ENCODE measurements at regions not wholly inside any gene's neighbourhood (a gene's known extent, or its start where the extent isn't known, plus 50 kb on each side); places are given as distances from the start of the nearest gene placed in this dataset.
"Not testable (repeated sequence)": the region's sequence is repeated elsewhere in the genome, so short reads cannot be mapped to it uniquely, and the experiment has no call there.

DNA sequence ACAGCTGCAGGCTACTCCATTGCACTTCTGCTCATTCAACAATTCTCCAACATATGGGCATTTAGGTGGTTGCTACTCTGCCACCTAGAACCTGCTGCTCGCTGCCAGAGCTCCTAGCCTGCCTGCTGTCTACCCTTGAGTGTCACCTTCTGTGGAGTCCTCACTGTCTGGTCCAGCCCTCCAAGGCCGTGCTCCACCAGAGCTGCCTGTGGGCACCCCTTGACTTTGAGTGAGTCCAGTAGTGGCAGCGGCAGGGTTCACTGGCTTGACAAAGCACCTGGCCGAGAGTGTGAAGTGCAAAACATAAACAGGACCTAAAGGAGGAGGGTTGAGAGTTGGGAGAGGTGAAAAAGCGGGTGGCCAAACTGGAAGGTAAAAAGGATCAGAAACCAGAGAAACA, 120.3 kb upstream of the DNAH14 start:
- Histone ChIP-seq H3K9me3 (ENCODE audit: control insufficient read depth in 2 of 2, insufficient read depth in 1 of 2, low read depth in 1 of 2, low read length in 1 of 2) (peaks cover 0 to 4% of the 10 kb centered on the region in 2 donors), H3K4me1 (ENCODE audit: control insufficient read depth in 3 of 3, insufficient read depth in 2 of 3, low read depth in 1 of 3, low read length in 2 of 3) (no peaks in the 10 kb centered on the region), H3K36me3 (ENCODE audit: control insufficient read depth in 3 of 3, insufficient read depth in 2 of 3, low read depth in 1 of 3, low read length in 3 of 3) (no peaks in the 10 kb centered on the region), H3K27ac (ENCODE audit: low read depth in 1 of 3, low read length in 2 of 3) (no peak overlapping the region), H3K4me3 (ENCODE audit: low read depth in 1 of 3, low read length in 3 of 3) (no peak overlapping the region), H3K27me3 (ENCODE audit: control insufficient read depth in 3 of 3, insufficient read depth in 3 of 3, low read length in 3 of 3) (peaks cover 0 to 3% (median 0%) of the 10 kb centered on the region in 3 donors)
- DNase-seq: no peak
- no peak for FAIRE-seq
- WGBS, 3 donors: 84 to 88% (median 84%) methylated on average over 5 of the region's 5 CpGs

DNA sequence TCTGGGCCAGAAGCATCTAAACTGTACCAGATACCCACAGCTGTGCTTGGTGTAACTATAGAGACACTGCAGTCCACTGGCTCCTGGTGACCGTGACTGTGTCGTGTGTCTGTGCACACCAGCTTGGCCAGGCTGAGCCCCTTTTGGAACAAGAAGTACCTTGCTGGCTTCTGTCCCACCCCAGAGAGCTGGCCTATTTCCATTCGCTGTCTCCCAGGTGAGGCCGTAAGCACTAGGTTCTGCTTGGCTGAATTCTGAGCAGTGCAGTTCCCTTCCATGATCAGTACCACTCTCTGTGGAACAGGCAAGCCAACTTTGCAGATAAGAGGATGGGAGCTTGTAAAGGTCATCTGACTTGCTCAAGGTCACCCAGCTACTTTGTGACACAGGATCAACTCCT, 119.9 kb upstream of the DNAH14 start:
- no peak overlapping the region for H3K27ac ChIP-seq (ENCODE audit: low read depth in 1 of 3, low read length in 2 of 3)
- H3K4me3 ChIP-seq (ENCODE audit: low read depth in 1 of 3, low read length in 3 of 3): no peak overlapping the region
- FAIRE-seq: no peak
- peaks cover 0 to 4% of the 10 kb centered on the region in 2 donors for H3K9me3 ChIP-seq (ENCODE audit: control insufficient read depth in 2 of 2, insufficient read depth in 1 of 2, low read depth in 1 of 2, low read length in 1 of 2)
- no peak for DNase-seq
- H3K36me3 ChIP-seq (ENCODE audit: control insufficient read depth in 3 of 3, insufficient read depth in 2 of 3, low read depth in 1 of 3, low read length in 3 of 3): no peaks in the 10 kb centered on the region
- 96 to 97% (median 96%) methylated on average over 4 of the region's 4 CpGs for WGBS, 3 donors
- peaks cover 0 to 3% (median 0%) of the 10 kb centered on the region in 3 donors for H3K27me3 ChIP-seq (ENCODE audit: control insufficient read depth in 3 of 3, insufficient read depth in 3 of 3, low read length in 3 of 3)
- no peaks in the 10 kb centered on the region for H3K4me1 ChIP-seq (ENCODE audit: control insufficient read depth in 3 of 3, insufficient read depth in 2 of 3, low read depth in 1 of 3, low read length in 2 of 3)

DNA sequence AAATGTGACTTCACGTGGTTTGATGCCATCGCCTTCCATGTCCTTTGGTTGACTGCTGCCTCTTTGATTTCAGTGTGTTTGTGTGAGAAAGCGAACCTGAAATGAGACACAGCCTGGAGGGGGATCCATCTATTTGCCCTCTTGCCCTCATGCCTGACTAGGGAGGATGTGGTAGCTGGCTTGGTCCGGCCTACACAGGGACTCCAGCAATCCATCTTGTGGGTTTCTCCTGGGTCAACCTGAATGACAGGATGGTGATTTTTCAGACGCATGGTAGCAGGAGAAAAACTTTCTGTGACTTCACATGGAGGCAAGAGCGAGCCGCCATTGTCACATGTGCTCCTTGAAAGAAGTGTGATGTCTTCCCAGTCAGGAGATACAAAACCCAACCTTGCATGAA, 117.9 kb upstream of the DNAH14 start:
- 85 to 88% (median 85%) methylated on average over 7 of the region's 7 CpGs for WGBS, 3 donors
- no peak for FAIRE-seq
- Histone ChIP-seq H3K27me3 (ENCODE audit: control insufficient read depth in 3 of 3, insufficient read depth in 3 of 3, low read length in 3 of 3) (peaks cover 0 to 3% (median 0%) of the 10 kb centered on the region in 3 donors), H3K36me3 (ENCODE audit: control insufficient read depth in 3 of 3, insufficient read depth in 2 of 3, low read depth in 1 of 3, low read length in 3 of 3) (no peaks in the 10 kb centered on the region), H3K4me3 (ENCODE audit: low read depth in 1 of 3, low read length in 3 of 3) (no peak overlapping the region), H3K4me1 (ENCODE audit: control insufficient read depth in 3 of 3, insufficient read depth in 2 of 3, low read depth in 1 of 3, low read length in 2 of 3) (no peaks in the 10 kb centered on the region), H3K27ac (ENCODE audit: low read depth in 1 of 3, low read length in 2 of 3) (no peak overlapping the region), H3K9me3 (ENCODE audit: control insufficient read depth in 2 of 2, insufficient read depth in 1 of 2, low read depth in 1 of 2, low read length in 1 of 2) (peaks cover 0 to 4% of the 10 kb centered on the region in 2 donors)
- no peak for DNase-seq

DNA sequence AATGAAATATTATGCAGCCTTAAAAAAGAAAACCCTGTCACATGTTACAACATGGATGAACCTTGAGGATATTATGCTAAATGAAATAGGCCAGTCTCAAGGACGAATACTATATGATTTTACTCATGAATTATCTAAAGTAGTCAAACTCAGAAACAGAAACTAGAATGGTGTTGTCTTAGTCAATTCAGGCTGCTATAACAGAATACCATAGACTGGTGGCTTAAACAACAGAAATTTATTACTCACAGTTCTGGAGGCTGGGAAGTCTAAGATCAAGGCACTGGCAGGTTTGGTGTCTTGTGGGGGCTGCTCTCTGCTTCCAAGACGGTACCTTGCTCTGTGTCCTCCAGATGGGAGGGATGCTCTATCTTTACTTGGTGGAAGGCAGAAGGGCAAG, 113.8 kb upstream of the DNAH14 start:
- no peaks in the 10 kb centered on the region for H3K36me3 ChIP-seq (ENCODE audit: control insufficient read depth in 3 of 3, insufficient read depth in 2 of 3, low read depth in 1 of 3, low read length in 3 of 3)
- 63 to 78% (median 67%) methylated on average over 2 of the region's 2 CpGs for WGBS, 3 donors
- no peak overlapping the region for H3K4me3 ChIP-seq (ENCODE audit: low read depth in 1 of 3, low read length in 3 of 3)

DNA sequence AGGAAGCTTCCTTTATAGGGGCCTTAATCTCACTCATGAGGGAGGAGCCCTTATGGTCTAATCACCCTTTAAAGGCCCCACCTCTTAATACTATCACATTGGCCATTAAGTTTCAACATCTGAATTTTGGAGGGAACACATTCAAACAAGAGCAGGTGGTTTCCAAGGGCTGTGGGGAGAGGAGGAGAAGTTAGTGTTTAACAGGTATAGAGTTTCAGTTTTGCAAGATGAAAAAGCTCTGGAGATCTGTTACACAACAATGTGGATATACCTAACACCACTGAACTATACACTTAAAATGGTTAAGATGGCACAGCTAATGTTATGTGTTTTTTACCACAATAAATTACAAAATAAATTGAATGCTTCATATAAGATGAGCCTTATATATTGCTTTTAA, 113.4 kb upstream of the DNAH14 start:
- Histone ChIP-seq H3K4me1 (ENCODE audit: control insufficient read depth in 3 of 3, insufficient read depth in 2 of 3, low read depth in 1 of 3, low read length in 2 of 3) (no peaks in the 10 kb centered on the region), H3K36me3 (ENCODE audit: control insufficient read depth in 3 of 3, insufficient read depth in 2 of 3, low read depth in 1 of 3, low read length in 3 of 3) (no peaks in the 10 kb centered on the region), H3K4me3 (ENCODE audit: low read depth in 1 of 3, low read length in 3 of 3) (no peak overlapping the region), H3K9me3 (ENCODE audit: control insufficient read depth in 2 of 2, insufficient read depth in 1 of 2, low read depth in 1 of 2, low read length in 1 of 2) (peaks cover under 1 to 6% of the 10 kb centered on the region in 2 donors), H3K27ac (ENCODE audit: low read depth in 1 of 3, low read length in 2 of 3) (no peak overlapping the region), H3K27me3 (ENCODE audit: control insufficient read depth in 3 of 3, insufficient read depth in 3 of 3, low read length in 3 of 3) (no peaks in the 10 kb centered on the region)
- DNase-seq (no peak), FAIRE-seq (no peak)

More for the DNA sequence above, 113.8 kb upstream of the DNAH14 start:
- no peak overlapping the region for H3K27ac ChIP-seq (ENCODE audit: low read depth in 1 of 3, low read length in 2 of 3)
- H3K9me3 ChIP-seq (ENCODE audit: control insufficient read depth in 2 of 2, insufficient read depth in 1 of 2, low read depth in 1 of 2, low read length in 1 of 2): peaks cover 0 to 4% of the 10 kb centered on the region in 2 donors
- DNase-seq: no peak
- no peaks in the 10 kb centered on the region for H3K27me3 ChIP-seq (ENCODE audit: control insufficient read depth in 3 of 3, insufficient read depth in 3 of 3, low read length in 3 of 3)
- H3K4me1 ChIP-seq (ENCODE audit: control insufficient read depth in 3 of 3, insufficient read depth in 2 of 3, low read depth in 1 of 3, low read length in 2 of 3): no peaks in the 10 kb centered on the region
- no peak for FAIRE-seq

DNA sequence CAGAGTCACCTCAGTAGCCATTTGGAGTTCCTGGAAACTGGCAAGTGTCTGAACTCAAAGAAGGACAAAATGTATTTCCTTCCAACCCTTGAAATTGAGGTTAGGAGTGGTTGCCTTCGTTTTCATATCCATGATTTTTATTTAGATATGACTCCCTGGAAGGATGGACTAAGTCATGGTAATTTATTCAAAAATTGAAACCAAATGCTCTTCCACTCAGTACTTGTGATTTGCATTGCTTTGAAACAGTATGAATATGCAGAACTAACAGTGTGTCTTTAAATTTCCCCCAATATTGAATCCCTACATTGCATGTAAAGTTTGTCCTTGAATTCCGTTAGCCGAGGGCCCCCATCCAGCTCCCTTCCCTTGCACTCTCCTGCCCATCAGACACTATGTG, 112.1 kb upstream of the DNAH14 start:
- Histone ChIP-seq H3K9me3 (ENCODE audit: control insufficient read depth in 2 of 2, insufficient read depth in 1 of 2, low read depth in 1 of 2, low read length in 1 of 2) (peaks cover 1 to 9% of the 10 kb centered on the region in 2 donors), H3K4me1 (ENCODE audit: control insufficient read depth in 3 of 3, insufficient read depth in 2 of 3, low read depth in 1 of 3, low read length in 2 of 3) (no peaks in the 10 kb centered on the region), H3K27ac (ENCODE audit: low read depth in 1 of 3, low read length in 2 of 3) (no peak overlapping the region), H3K36me3 (ENCODE audit: control insufficient read depth in 3 of 3, insufficient read depth in 2 of 3, low read depth in 1 of 3, low read length in 3 of 3) (no peaks in the 10 kb centered on the region), H3K27me3 (ENCODE audit: control insufficient read depth in 3 of 3, insufficient read depth in 3 of 3, low read length in 3 of 3) (no peaks in the 10 kb centered on the region), H3K4me3 (ENCODE audit: low read depth in 1 of 3, low read length in 3 of 3) (no peak overlapping the region)
- no peak for FAIRE-seq
- no peak for DNase-seq
- WGBS, 3 donors: 60 to 77% (median 69%) methylated on average over 3 of the region's 3 CpGs

DNA sequence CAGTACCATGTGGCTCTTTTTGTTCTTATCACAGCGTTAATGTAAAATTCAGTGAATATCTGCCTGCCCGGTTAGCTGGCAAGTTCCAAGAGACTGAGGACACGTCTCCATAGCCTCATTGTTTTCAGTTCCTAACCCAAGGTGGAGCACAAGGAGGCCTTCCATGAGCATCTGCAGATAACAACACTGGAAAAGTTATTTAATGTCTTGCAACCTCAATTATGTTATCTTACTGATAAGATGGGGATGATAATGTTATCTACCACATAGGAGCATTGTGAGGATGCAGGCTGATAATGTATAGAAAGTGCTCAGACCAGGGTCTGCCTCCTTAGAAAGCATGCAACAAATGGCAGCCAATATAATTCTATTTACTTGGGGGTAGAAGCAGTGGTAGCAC, 109.6 kb upstream of the DNAH14 start:
- Histone ChIP-seq H3K36me3 (ENCODE audit: control insufficient read depth in 3 of 3, insufficient read depth in 2 of 3, low read depth in 1 of 3, low read length in 3 of 3) (no peaks in the 10 kb centered on the region), H3K4me1 (ENCODE audit: control insufficient read depth in 3 of 3, insufficient read depth in 2 of 3, low read depth in 1 of 3, low read length in 2 of 3) (no peaks in the 10 kb centered on the region), H3K4me3 (ENCODE audit: low read depth in 1 of 3, low read length in 3 of 3) (no peak overlapping the region), H3K27me3 (ENCODE audit: control insufficient read depth in 3 of 3, insufficient read depth in 3 of 3, low read length in 3 of 3) (no peaks in the 10 kb centered on the region), H3K9me3 (ENCODE audit: control insufficient read depth in 2 of 2, insufficient read depth in 1 of 2, low read depth in 1 of 2, low read length in 1 of 2) (peaks cover 1 to 10% of the 10 kb centered on the region in 2 donors), H3K27ac (ENCODE audit: low read depth in 1 of 3, low read length in 2 of 3) (no peak overlapping the region)
- FAIRE-seq (no peak), DNase-seq (no peak)
- WGBS, 3 donors: 47 to 72% (median 56%) methylated on average over 3 of the region's 3 CpGs

DNA sequence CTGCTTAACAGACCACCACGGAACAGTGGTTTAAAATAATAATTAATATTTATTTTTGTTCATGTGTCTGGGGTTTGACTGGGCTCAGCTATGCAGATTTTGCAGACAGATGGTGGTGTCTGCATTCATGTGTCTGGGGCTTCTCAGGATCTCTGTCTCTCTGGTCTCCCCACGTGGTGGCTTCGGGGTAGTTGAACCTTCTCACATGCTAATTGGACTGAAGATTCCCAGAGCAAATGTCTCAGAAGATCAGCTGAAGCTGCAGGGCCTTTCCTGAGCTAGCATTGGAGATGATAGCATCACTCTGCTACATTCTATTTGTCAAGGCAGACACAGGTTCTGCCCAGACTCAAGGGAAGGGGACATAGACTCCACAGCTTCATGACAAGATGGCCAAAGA, 109.1 kb upstream of the DNAH14 start:
- WGBS, 3 donors: 55 to 70% (median 68%) methylated on average over 3 of the region's 3 CpGs
- no peaks in the 10 kb centered on the region for H3K4me1 ChIP-seq (ENCODE audit: control insufficient read depth in 3 of 3, insufficient read depth in 2 of 3, low read depth in 1 of 3, low read length in 2 of 3)
- peaks cover 1 to 10% of the 10 kb centered on the region in 2 donors for H3K9me3 ChIP-seq (ENCODE audit: control insufficient read depth in 2 of 2, insufficient read depth in 1 of 2, low read depth in 1 of 2, low read length in 1 of 2)
- DNase-seq (no peak), FAIRE-seq (no peak)
- H3K27ac ChIP-seq (ENCODE audit: low read depth in 1 of 3, low read length in 2 of 3): no peak overlapping the region
- no peak overlapping the region for H3K4me3 ChIP-seq (ENCODE audit: low read depth in 1 of 3, low read length in 3 of 3)
- H3K27me3 ChIP-seq (ENCODE audit: control insufficient read depth in 3 of 3, insufficient read depth in 3 of 3, low read length in 3 of 3): no peaks in the 10 kb centered on the region
- no peaks in the 10 kb centered on the region for H3K36me3 ChIP-seq (ENCODE audit: control insufficient read depth in 3 of 3, insufficient read depth in 2 of 3, low read depth in 1 of 3, low read length in 3 of 3)

DNA sequence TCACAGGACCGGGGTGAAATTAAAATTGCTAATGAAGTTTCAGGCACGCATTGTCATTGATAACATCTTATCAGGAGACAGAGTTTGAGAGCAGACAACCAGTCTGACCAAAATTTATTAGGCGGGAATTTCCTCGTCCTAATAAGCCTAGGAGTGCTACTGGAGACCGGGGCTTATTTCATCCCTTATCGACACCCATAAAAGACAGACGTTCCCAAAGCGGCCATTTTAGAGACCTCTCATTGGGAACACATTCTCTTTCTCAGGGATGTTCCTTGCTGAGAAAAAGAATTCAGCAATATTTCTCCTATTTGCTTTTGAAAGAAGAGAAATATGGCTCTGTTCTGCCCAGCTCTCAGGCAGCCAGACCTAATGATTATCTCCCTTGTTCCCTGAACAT, 107.7 kb upstream of the DNAH14 start:
- not testable (repeated sequence) for H3K27ac ChIP-seq (ENCODE audit: low read depth in 1 of 3, low read length in 2 of 3); H3K27me3 ChIP-seq (ENCODE audit: control insufficient read depth in 3 of 3, insufficient read depth in 3 of 3, low read length in 3 of 3); H3K4me3 ChIP-seq (ENCODE audit: low read depth in 1 of 3, low read length in 3 of 3); H3K4me1 ChIP-seq (ENCODE audit: control insufficient read depth in 3 of 3, insufficient read depth in 2 of 3, low read depth in 1 of 3, low read length in 2 of 3); FAIRE-seq; H3K36me3 ChIP-seq (ENCODE audit: control insufficient read depth in 3 of 3, insufficient read depth in 2 of 3, low read depth in 1 of 3, low read length in 3 of 3); DNase-seq
- 90 to 93% (median 92%) methylated on average over 8 of the region's 8 CpGs for WGBS, 3 donors
- peaks cover 1 to 10% of the 10 kb centered on the region in 2 donors for H3K9me3 ChIP-seq (ENCODE audit: control insufficient read depth in 2 of 2, insufficient read depth in 1 of 2, low read depth in 1 of 2, low read length in 1 of 2)

All from small intestine (tissue), 7 donors.